Naive B cell (primary cell): ENCODE measurements at regions not wholly inside any gene's neighbourhood (a gene's known extent, or its start where the extent isn't known, plus 50 kb on each side); places are given as distances from the start of the nearest gene placed in this dataset.

Source experiments
- ATAC-seq, 2 donors: fragments of 150-1000 bp; cut with Tn5 transposase; 2 replicates each; pipeline ENCODE4 v1.10.0; 2021; ENCODE audit warnings: low read depth in 2 of 2, mild to moderate bottlenecking in 2 of 2, moderate library complexity in 2 of 2
- DNase-seq: peaks from one replicate; pipeline ENCODE4 v3.0.0; 2022
- H3K27ac Mint-ChIP-seq, 6 donors: one replicate each; pipeline ENCODE4 v1.8.0; 2020 to 2022; ENCODE audit warnings: mild to moderate bottlenecking in 6 of 6, mixed read lengths in 6 of 6, moderate library complexity in 5 of 6, inconsistent platforms in 2 of 6
- H3K27me3 Mint-ChIP-seq, 3 donors: one replicate each; pipeline ENCODE4 v1.8.0; 2021 to 2022; ENCODE audit warnings: mixed read lengths in 3 of 3, mild to moderate bottlenecking in 1 of 3
- H3K36me3 Mint-ChIP-seq, 2 donors: one replicate each; pipeline ENCODE4 v1.8.0; 2020 to 2022; ENCODE audit warnings: mixed read lengths in 2 of 2, inconsistent platforms in 1 of 2, mild to moderate bottlenecking in 1 of 2
- H3K4me1 Mint-ChIP-seq, 3 donors: one replicate each; pipeline ENCODE4 v1.8.0; 2020 to 2022; ENCODE audit warnings: mixed read lengths in 3 of 3, inconsistent platforms in 1 of 3, mild to moderate bottlenecking in 1 of 3, moderate library complexity in 1 of 3
- H3K4me3 Mint-ChIP-seq, 8 donors: one replicate each; pipeline ENCODE4 v1.8.0; 2020 to 2022; ENCODE audit warnings: mild to moderate bottlenecking in 8 of 8, mixed read lengths in 8 of 8, moderate library complexity in 8 of 8, inconsistent platforms in 2 of 8
- H3K9me3 Mint-ChIP-seq, 7 donors: one replicate each; pipeline ENCODE4 v1.8.0; 2020 to 2022; ENCODE audit warnings: mixed read lengths in 7 of 7, mild to moderate bottlenecking in 5 of 7, inconsistent platforms in 2 of 7, moderate library complexity in 1 of 7

GRCh38 chr1:216983823-216984222 is 260.6 kb upstream of the ESRRG start:
- H3K9me3 Mint-ChIP-seq, result peaks cover 0 to 9% (median 1%) of the 10 kb centered on the region in 7 donors
- H3K4me3 Mint-ChIP-seq, result no peak overlapping the region
- H3K27ac Mint-ChIP-seq, result no peak overlapping the region
- DNase-seq, result no peak
- H3K36me3 Mint-ChIP-seq, result no peaks in the 10 kb centered on the region
- ATAC-seq, result no peak
- no peaks in the 10 kb centered on the region for H3K4me1 Mint-ChIP-seq
- H3K27me3 Mint-ChIP-seq, result peaks cover 0 to 4% (median 0%) of the 10 kb centered on the region in 3 donors

- ATAC-seq (no peak), DNase-seq (no peak)
- Mint-ChIP-seq H3K4me3 (no peak overlapping the region), H3K36me3 (no peaks in the 10 kb centered on the region), H3K4me1 (no peaks in the 10 kb centered on the region), H3K27ac (no peak overlapping the region), H3K27me3 (no peaks in the 10 kb centered on the region), H3K9me3 (peaks cover 0 to 15% (median 0%) of the 10 kb centered on the region in 7 donors)
These were observed 238.3 kb upstream of the ESRRG start for GRCh38 chr1:216961516-216961915.

DNA sequence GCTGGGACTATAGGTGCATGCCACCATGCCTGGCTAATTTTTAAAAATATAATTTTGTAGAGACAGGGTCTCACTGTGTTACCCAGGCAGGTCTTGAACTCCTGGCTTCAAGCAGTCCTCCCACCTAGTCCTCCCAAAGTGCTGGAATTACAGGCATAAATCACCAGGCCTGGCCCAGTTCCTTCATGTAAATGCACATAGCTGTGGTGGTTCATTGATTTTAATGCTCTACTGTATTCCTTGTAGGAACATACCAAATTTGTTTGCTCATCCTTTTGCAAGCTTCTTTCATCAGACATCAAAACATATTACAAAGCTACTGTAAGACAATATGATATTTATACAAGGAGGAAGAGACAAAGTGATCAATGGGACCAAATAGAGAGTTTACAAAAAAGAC is 237.5 kb upstream of the ESRRG start:
- no peak overlapping the region for H3K27ac Mint-ChIP-seq
- H3K9me3 Mint-ChIP-seq, result peaks cover 0 to 21% (median 0%) of the 10 kb centered on the region in 7 donors
- H3K4me3 Mint-ChIP-seq, result no peak overlapping the region
- H3K27me3 Mint-ChIP-seq, result no peaks in the 10 kb centered on the region
- no peaks in the 10 kb centered on the region for H3K4me1 Mint-ChIP-seq
- DNase-seq (no peak), ATAC-seq (no peak)
- H3K36me3 Mint-ChIP-seq, result no peaks in the 10 kb centered on the region

DNA sequence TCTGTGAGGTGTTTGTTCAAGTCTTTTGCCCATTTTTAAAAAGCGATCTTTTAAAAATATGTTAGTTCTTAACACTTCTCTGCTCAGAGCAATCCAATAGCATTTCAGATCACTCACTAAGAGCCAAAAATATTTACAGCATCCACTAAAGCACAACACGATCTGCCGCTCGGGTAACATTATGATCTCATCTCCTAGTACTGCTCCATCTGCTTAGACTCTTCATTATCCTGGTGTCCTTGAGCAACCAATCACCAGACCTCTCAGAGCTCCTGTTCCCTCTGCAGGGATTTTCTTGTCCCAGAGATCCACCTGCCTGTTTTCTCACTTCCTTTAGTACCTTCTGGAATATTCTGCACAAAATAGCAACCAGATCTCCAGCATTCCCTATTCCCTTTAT is 235.3 kb upstream of the ESRRG start:
- Mint-ChIP-seq H3K27me3 (no peaks in the 10 kb centered on the region), H3K4me1 (no peaks in the 10 kb centered on the region), H3K36me3 (no peaks in the 10 kb centered on the region), H3K4me3 (no peak overlapping the region), H3K27ac (no peak overlapping the region), H3K9me3 (peaks cover 0 to 23% (median 2%) of the 10 kb centered on the region in 7 donors)
- DNase-seq, result no peak
- ATAC-seq, result no peak

GRCh38 chr1:216953495-216953894 is 230.3 kb upstream of the ESRRG start:
- Mint-ChIP-seq H3K9me3 (peaks cover 0 to 23% (median 2%) of the 10 kb centered on the region in 7 donors), H3K27ac (no peak overlapping the region), H3K36me3 (no peaks in the 10 kb centered on the region), H3K4me1 (no peaks in the 10 kb centered on the region), H3K4me3 (no peak overlapping the region), H3K27me3 (no peaks in the 10 kb centered on the region)
- ATAC-seq, result no peak
- no peak for DNase-seq

DNA sequence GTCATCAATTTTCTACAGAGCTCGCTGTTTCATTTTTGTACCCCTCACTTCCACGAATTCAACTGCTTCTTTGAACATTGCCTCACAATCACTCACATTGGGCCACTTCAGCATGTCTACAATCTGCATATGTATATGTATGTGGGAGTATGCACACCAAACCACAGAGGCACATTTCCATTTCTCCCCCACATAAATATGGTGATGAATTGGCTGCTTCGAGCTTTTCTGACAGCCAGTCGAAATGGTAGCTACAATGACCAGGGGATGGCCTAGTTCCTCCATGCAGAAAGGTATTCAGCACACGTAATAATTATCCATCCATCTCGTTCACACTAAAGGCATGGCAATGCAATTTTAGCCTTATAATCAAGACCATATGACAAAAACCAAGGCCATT is 229.6 kb upstream of the ESRRG start:
- DNase-seq (no peak), ATAC-seq (no peak)
- Mint-ChIP-seq H3K4me3 (no peak overlapping the region), H3K4me1 (no peaks in the 10 kb centered on the region), H3K27ac (no peak overlapping the region), H3K27me3 (no peaks in the 10 kb centered on the region), H3K9me3 (peaks cover 0 to 23% (median 2%) of the 10 kb centered on the region in 7 donors), H3K36me3 (no peaks in the 10 kb centered on the region)

- Mint-ChIP-seq H3K4me3 (no peak overlapping the region), H3K9me3 (peaks cover 0 to 5% (median 3%) of the 10 kb centered on the region in 7 donors), H3K36me3 (no peaks in the 10 kb centered on the region), H3K27ac (peak overlapping the region in 1 of 6 donors; percentile 16), H3K4me1 (no peaks in the 10 kb centered on the region), H3K27me3 (no peaks in the 10 kb centered on the region)
- no peak for DNase-seq
- no peak for ATAC-seq
These were observed 222.4 kb upstream of the ESRRG start for GRCh38 chr1:216945538-216946080.

- no peak for DNase-seq
- Mint-ChIP-seq H3K27ac (no peak overlapping the region), H3K4me1 (no peaks in the 10 kb centered on the region), H3K4me3 (no peak overlapping the region), H3K9me3 (peaks cover 0 to 5% (median 3%) of the 10 kb centered on the region in 7 donors), H3K27me3 (no peaks in the 10 kb centered on the region), H3K36me3 (no peaks in the 10 kb centered on the region)
- ATAC-seq, result no peak
These were observed 221.8 kb upstream of the ESRRG start for GRCh38 chr1:216944864-216945510.

DNA sequence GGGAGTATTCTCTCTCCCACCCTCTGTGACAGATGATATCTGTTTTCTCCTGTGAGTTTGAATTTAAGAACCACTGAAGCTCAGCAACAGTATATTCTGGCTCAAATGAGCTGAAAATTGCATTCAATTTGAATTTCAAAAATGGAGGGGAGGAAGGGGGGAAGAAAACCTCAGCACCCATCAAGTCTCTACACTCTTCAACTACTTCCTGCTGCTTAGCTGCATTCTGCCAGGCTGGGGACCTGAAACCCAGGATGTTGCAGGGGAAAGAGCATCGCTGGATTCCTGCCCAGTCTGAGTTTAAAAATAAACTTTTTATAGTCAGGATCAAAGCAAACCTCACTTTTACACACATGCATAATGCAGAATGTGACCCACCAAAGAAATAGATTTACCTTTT is 214.3 kb upstream of the ESRRG start:
- H3K4me1 Mint-ChIP-seq, result no peaks in the 10 kb centered on the region
- H3K27ac Mint-ChIP-seq, result no peak overlapping the region
- no peak for ATAC-seq
- no peak overlapping the region for H3K4me3 Mint-ChIP-seq
- H3K27me3 Mint-ChIP-seq, result no peaks in the 10 kb centered on the region
- peaks cover 0 to 5% (median under 1%) of the 10 kb centered on the region in 7 donors for H3K9me3 Mint-ChIP-seq
- H3K36me3 Mint-ChIP-seq, result no peaks in the 10 kb centered on the region
- no peak for DNase-seq

DNA sequence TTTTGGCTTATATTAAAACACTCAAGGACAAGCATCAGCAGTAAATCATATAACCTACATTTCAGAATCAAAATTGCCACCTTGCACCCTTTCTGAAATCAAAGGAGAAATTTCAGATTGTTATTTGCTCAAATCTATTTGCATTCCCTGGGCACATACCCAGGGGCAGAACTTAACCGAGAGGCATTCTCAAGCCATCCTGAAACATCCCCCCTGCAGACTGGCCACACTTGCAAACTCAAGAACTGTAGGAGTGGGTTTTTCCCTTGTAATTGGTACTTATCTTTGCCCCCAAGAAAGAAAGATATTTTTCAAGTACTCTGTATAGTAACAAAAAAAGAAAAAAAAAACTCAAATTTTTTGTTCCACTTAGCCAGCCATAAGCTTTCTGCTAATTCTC is 213.6 kb upstream of the ESRRG start:
- Mint-ChIP-seq H3K9me3 (peaks cover 0 to 5% (median 0%) of the 10 kb centered on the region in 7 donors), H3K36me3 (no peaks in the 10 kb centered on the region), H3K27me3 (no peaks in the 10 kb centered on the region), H3K27ac (no peak overlapping the region), H3K4me1 (no peaks in the 10 kb centered on the region), H3K4me3 (no peak overlapping the region)
- DNase-seq, result no peak
- ATAC-seq, result no peak

DNA sequence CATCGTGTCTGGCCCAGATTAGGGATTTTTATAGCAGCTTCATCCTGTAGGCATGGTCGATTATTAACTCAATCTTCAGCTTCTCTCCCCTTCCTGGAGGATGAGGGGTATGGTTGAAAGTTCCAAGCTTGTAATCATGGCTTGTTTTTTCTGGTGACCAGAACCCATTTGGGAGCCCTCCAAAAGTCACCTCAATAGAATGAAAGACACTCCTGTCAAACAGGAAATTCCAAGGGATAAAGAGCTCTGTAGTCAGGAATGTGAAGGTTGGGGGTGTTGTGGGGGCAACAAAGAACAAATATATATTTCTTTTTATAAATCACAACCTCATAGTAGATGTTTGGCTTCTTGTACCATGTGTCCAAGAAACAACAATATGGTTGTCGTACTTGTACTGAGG is 212.7 kb upstream of the ESRRG start:
- Mint-ChIP-seq H3K27ac (no peak overlapping the region), H3K36me3 (no peaks in the 10 kb centered on the region), H3K4me1 (no peaks in the 10 kb centered on the region), H3K4me3 (no peak overlapping the region), H3K9me3 (peaks cover 0 to 6% (median 0%) of the 10 kb centered on the region in 7 donors), H3K27me3 (no peaks in the 10 kb centered on the region)
- ATAC-seq (no peak), DNase-seq (no peak)

DNA sequence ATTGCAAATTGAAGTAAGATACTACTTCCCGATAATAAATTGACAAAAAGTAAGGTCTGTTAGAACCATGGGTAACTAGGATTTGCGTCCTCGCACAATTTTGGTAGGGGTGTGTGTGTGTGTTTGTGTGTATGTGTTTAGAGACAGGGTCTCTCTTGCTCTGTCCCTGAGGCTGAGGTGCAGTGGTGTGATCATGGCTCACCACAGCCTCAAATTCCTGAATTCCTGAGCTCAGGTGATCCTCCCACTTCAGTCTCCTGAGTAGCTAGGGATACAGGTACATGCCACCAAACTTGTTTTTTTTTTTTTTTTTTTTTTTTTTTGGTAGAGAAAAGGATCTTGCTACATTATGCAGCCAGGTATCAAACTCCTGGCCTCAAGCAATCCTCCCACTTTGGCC is 209.2 kb upstream of the ESRRG start:
- Mint-ChIP-seq H3K4me1 (no peaks in the 10 kb centered on the region), H3K4me3 (no peak overlapping the region), H3K9me3 (peaks cover 0 to 3% (median 0%) of the 10 kb centered on the region in 7 donors), H3K27me3 (no peaks in the 10 kb centered on the region), H3K27ac (no peak overlapping the region), H3K36me3 (no peaks in the 10 kb centered on the region)
- no peak for ATAC-seq
- no peak for DNase-seq

DNA sequence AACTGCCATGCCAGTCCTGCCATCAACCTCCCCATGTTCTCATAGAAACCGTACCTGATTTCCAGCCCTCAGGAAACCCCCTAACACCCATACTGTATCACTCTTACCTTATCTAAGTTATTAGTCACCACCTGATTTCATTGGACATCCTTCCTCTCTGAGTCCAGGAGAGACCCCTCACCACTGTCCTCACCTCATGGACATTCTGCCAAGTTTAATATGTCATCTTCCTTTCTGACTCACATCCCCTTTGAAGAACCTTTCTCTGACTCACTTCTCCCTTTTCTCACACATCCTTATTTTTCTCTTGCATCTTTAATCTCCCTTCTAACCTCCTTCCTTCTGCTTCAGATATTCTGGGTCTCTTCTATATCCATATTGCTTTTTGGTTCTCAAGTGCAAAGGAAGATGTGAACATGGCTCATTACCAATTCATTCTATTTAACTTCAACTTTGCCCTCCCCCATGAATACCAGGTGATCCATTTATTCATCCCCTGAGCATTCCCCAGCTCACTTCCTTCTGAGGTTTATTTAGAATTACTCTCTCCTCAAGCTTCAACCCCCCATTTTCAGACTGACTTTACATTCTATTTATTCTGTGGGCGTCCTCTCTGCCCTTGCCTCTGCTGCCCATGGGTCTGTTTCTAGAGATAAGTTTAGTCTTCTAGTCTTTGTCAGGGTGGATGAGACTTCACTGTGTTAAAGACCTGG is 206.8 kb upstream of the ESRRG start:
- ATAC-seq (no peak), DNase-seq (no peak)
- Mint-ChIP-seq H3K27ac (no peak overlapping the region), H3K4me1 (no peaks in the 10 kb centered on the region), H3K4me3 (no peak overlapping the region), H3K27me3 (no peaks in the 10 kb centered on the region), H3K9me3 (peaks cover 0 to 3% (median 0%) of the 10 kb centered on the region in 7 donors), H3K36me3 (no peaks in the 10 kb centered on the region)

DNA sequence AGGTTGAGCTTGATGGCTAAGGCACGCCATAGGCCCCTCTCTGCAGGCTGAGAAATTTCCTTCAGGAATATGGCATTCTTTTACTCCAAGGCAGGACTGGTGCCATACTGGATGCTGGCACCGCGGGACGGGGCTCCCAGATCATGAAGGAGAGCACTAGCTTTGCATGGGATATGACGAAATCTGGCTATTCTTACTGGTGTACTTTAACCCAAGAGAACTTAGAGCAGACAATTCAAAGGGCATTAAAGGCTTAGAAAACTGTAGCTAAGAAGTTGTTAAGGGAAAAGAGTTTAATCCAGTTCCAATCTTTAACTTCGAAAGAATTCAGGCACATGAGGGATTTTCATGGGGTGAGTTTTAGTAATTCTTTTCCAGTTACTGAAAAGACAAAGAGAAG is 204.4 kb upstream of the ESRRG start:
- ATAC-seq (no peak), DNase-seq (no peak)
- Mint-ChIP-seq H3K4me3 (no peak overlapping the region), H3K4me1 (no peaks in the 10 kb centered on the region), H3K9me3 (peaks cover 0 to 9% (median 0%) of the 10 kb centered on the region in 7 donors), H3K27ac (no peak overlapping the region), H3K27me3 (no peaks in the 10 kb centered on the region), H3K36me3 (no peaks in the 10 kb centered on the region)
